ENCODE measurements at regions not wholly inside any gene's neighbourhood (a gene's known extent, or its start where the extent isn't known, plus 50 kb on each side); places are given as distances from the start of the nearest gene placed in this dataset.

- TF ChIP-seq ZNF462 (CRISPR knock-in tag; IDR thresholded peaks at IDR 0.05) (no peak), STAT1 (IDR thresholded peaks at IDR 0.05; ENCODE audit: unreplicated experiment) (no peak), ETS1 (IDR thresholded peaks at IDR 0.05) (no peak), EZH2phosphoT487 (IDR thresholded peaks at IDR 0.05; ENCODE audit: unreplicated experiment) (no peak), ZNF331 (CRISPR knock-in tag; IDR thresholded peaks at IDR 0.05; ENCODE audit: low read depth) (no peak)
Measured at GRCh38 chr9:118701985-118702384, 667.2 kb downstream of the BRINP1 start (continued).

- Histone ChIP-seq H3K27ac (ENCODE audit: low read depth) (no peak overlapping the region), H3F3A (replicated peaks; ENCODE audit: low read depth) (no peaks in the 10 kb centered on the region), H3K27me3 (ENCODE audit: insufficient read depth) (no peaks in the 10 kb centered on the region), H2AFZ (no peak overlapping the region), H4K20me1 (replicated peaks; ENCODE audit: insufficient read depth) (no peaks in the 10 kb centered on the region), H3K4me1 (ENCODE audit: insufficient read depth) (no peaks in the 10 kb centered on the region), H3K4me2 (no peak overlapping the region), H3K4me3 (no peak overlapping the region), H3K36me3 (ENCODE audit: insufficient read depth) (no peaks in the 10 kb centered on the region), H3K9me2 (ENCODE audit: insufficient read depth) (0 out of 2 replicates have a peak, but pooled peaks cover 5% of the 10 kb centered on the region), H3K79me2 (replicated peaks; ENCODE audit: insufficient read depth) (no peaks in the 10 kb centered on the region)
- ATAC-seq (no peak), DNase-seq (ENCODE audit: low spot score) (no peak)
- no peak overlapping the region for H3K27ac Mint-ChIP-seq
- H3K36me3 Mint-ChIP-seq (ENCODE audit: low read depth) = no peaks in the 10 kb centered on the region
- no peak overlapping the region for H3K4me3 Mint-ChIP-seq
- H3K9me3 Mint-ChIP-seq = no peaks in the 10 kb centered on the region
- H3K27me3 Mint-ChIP-seq (ENCODE audit: insufficient read depth, low read depth, poor library complexity) = no peaks in the 10 kb centered on the region
- H3K4me1 Mint-ChIP-seq = no peaks in the 10 kb centered on the region; the same call in 2 of the 3 replicates
- TF ChIP-seq REST (IDR thresholded peaks at IDR 0.05; ENCODE audit: unreplicated experiment) (no peak), JUNB (IDR thresholded peaks at IDR 0.05; ENCODE audit: unreplicated experiment) (no peak), ZNF114 (CRISPR knock-in tag; IDR thresholded peaks at IDR 0.05) (no peak), EZH2 (IDR thresholded peaks at IDR 0.05; ENCODE audit: low read depth, unreplicated experiment) (no peak), ZNF331 (CRISPR knock-in tag; IDR thresholded peaks at IDR 0.05; ENCODE audit: low read depth) (no peak), POLR2AphosphoS5 (IDR thresholded peaks at IDR 0.05; ENCODE audit: low read depth) (no peak), CREB1 (CRISPR knock-in tag; IDR thresholded peaks at IDR 0.05; ENCODE audit: low read depth) (no peak), STAT1 (IDR thresholded peaks at IDR 0.05; ENCODE audit: unreplicated experiment) (no peak)
Measured at GRCh38 chr9:118711843-118712242, 657.4 kb downstream of the BRINP1 start.

All from GM23338 (cell line).